Prostate gland (tissue), 2 donors: ENCODE measurements at regions not wholly inside any gene's neighbourhood (a gene's known extent, or its start where the extent isn't known, plus 50 kb on each side); places are given as distances from the start of the nearest gene placed in this dataset.
"Not testable (repeated sequence)": the region's sequence is repeated elsewhere in the genome, so short reads cannot be mapped to it uniquely, and the experiment has no call there.

Experiments used
- DNase-seq: peaks from one replicate; pipeline ENCODE4 v3.0.0-alpha.2; 2019; ENCODE audit warnings: low spot score
- H3K27ac ChIP-seq, 2 donors: fragments of 200-600 bp; sonication (generic); 2 replicates each; pipeline ENCODE4 v1.5.1; 2017 to 2019
- H3K27me3 ChIP-seq: fragments of 200-600 bp; sonication (generic); replicated peaks from 2 replicates; pipeline ENCODE4 v1.5.1; 2019; ENCODE audit not compliant: insufficient read depth
- H3K36me3 ChIP-seq, 2 donors: fragments of 200-600 bp; sonication (generic); 1 replicate in 1 of 2; 2 replicates in 1 of 2; pipeline versions ENCODE4 v1.5.1 to v1.8.1; 2017 to 2019
- H3K4me1 ChIP-seq: fragments of 200-600 bp; sonication (generic); replicated peaks from 2 replicates; pipeline ENCODE4 v1.5.1; 2019
- H3K4me3 ChIP-seq, 2 donors: fragments of 200-600 bp; sonication (generic); 2 replicates each; pipeline ENCODE4 v1.5.1; 2017 to 2019
- H3K9me3 ChIP-seq: fragments of 200-600 bp; sonication (generic); 2 replicates; pipeline ENCODE4 v1.5.1; 2017
- CTCF ChIP-seq, 4 experiments: fragments of 200-600 bp in 2 of 4; fragments of 450-650 bp in 2 of 4; sonication (generic) in 2 of 4; IDR thresholded peaks; 1 replicate in 3 of 4; 2 replicates in 1 of 4; pipeline ENCODE4 v1.5.1; 2016 to 2019; ENCODE audit warnings: antibody characterized with exemption in 4 of 4, mild to moderate bottlenecking in 2 of 4, moderate library complexity in 2 of 4
- POLR2A ChIP-seq: fragments of 450-650 bp; IDR thresholded peaks from one replicate; pipeline ENCODE4 v1.6.1; 2016; ENCODE audit warnings: antibody characterized with exemption, mild to moderate bottlenecking
- POLR2AphosphoS5 ChIP-seq: sonication (generic); formaldehyde crosslinking; IDR thresholded peaks from one replicate; pipeline ENCODE4 v1.6.1; 2017; ENCODE audit warnings: antibody characterized with exemption
- WGBS: methylation state at CpG from one replicate; pipeline ENCODE4 v1.1.5; 2018; 5-methylcytosine and 5-hydroxymethylcytosine counted together
- intact Hi-C: fragments of 100-400 bp; cut with DNase I; formaldehyde crosslinking; loops from one replicate; pipeline ENCODE4 v1.14.2; 2022

- intact Hi-C loops, result no loop called here
- Histone ChIP-seq H3K4me3 (no peak overlapping the region), H3K27ac (no peak overlapping the region), H3K27me3 (no peaks in the 10 kb centered on the region), H3K9me3 (no peaks in the 10 kb centered on the region), H3K36me3 (no peaks in the 10 kb centered on the region), H3K4me1 (no peaks in the 10 kb centered on the region)
- DNase-seq, result no peak
- TF ChIP-seq POLR2AphosphoS5 (no peak), CTCF (IDR thresholded peaks at IDR 0.05) (no peak), POLR2A (no peak)
Observed at GRCh38 chr7:84913731-84914130, 273.1 kb downstream of the SEMA3D start.

DNA sequence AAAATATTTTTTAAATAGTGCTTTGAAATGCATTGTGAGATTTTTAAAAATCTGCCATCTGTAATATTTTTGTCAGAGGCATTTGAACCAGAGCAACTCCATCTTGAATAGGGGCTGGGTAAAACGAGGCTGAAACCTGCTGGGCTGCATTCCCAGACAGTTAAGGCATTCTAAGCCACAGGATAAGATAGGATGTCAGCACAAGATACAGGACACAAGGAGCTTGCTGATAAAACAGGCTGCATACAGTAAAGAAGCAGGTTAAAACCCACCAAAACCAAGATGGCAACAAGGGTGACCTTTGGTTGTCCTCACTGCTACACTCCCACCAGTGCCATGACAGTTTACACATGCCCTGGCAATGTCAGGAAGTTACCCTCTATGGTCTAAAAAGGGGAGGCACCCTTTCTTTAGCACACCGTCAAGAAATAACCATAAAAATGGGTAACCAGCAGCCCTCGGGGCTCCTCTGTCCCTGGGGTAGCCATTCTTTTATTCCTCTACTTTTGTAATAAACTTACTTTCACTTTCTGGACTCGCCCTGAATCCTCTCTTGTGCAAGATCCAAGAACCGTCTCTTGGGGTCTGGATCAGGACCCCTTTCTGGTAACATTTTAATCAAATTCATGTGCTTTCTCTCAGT lies 273.7 kb downstream of the SEMA3D start:
- H3K36me3 ChIP-seq, result no peaks in the 10 kb centered on the region
- intact Hi-C loops, result no loop called here
- TF ChIP-seq CTCF (IDR thresholded peaks at IDR 0.05), result no peak
- no peak for TF ChIP-seq POLR2AphosphoS5
- no peak for TF ChIP-seq POLR2A
- no peaks in the 10 kb centered on the region for H3K27me3 ChIP-seq
- H3K4me3 ChIP-seq, result no peak overlapping the region
- no peaks in the 10 kb centered on the region for H3K9me3 ChIP-seq
- no peak overlapping the region for H3K27ac ChIP-seq
- no peak for DNase-seq
- 74% methylated on average over 5 of the region's 5 CpGs for WGBS
- no peaks in the 10 kb centered on the region for H3K4me1 ChIP-seq

DNA sequence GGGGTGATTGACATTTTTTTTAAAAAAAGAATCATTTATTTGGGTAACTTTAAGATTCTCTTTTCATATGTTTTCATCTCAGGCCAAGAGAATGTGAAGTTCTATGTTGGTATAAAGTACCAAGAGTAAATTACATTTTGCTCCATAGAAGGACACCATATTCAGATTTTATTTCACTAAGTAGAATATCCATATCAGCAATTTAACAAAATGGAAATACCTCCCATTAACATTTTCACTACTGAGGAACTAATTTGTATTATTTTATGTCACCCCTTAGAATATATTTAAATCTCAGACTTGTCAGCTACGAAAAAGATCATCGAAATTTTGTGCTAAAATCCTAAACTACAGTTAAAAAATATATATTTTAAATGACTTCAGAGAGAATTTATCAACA lies 274.3 kb downstream of the SEMA3D start:
- TF ChIP-seq CTCF (IDR thresholded peaks at IDR 0.05) (no peak), POLR2A (no peak), POLR2AphosphoS5 (no peak)

GRCh38 chr7:84912018-84912417 lies 274.8 kb downstream of the SEMA3D start:
- Histone ChIP-seq H3K9me3 (no peaks in the 10 kb centered on the region), H3K4me3 (no peak overlapping the region), H3K36me3 (no peaks in the 10 kb centered on the region), H3K4me1 (no peaks in the 10 kb centered on the region), H3K27ac (no peak overlapping the region), H3K27me3 (no peaks in the 10 kb centered on the region)
- no peak for TF ChIP-seq POLR2A
- TF ChIP-seq CTCF (IDR thresholded peaks at IDR 0.05), result no peak
- no peak for TF ChIP-seq POLR2AphosphoS5
- intact Hi-C loops, result no loop called here
- DNase-seq, result no peak

More for the DNA sequence above, 274.3 kb downstream of the SEMA3D start:
- Histone ChIP-seq H3K9me3 (no peaks in the 10 kb centered on the region), H3K27me3 (no peaks in the 10 kb centered on the region), H3K4me1 (no peaks in the 10 kb centered on the region), H3K36me3 (no peaks in the 10 kb centered on the region), H3K4me3 (no peak overlapping the region), H3K27ac (no peak overlapping the region)
- intact Hi-C loops, result no loop called here
- WGBS, result 94% methylated on average over 2 of the region's 2 CpGs
- no peak for DNase-seq

DNA sequence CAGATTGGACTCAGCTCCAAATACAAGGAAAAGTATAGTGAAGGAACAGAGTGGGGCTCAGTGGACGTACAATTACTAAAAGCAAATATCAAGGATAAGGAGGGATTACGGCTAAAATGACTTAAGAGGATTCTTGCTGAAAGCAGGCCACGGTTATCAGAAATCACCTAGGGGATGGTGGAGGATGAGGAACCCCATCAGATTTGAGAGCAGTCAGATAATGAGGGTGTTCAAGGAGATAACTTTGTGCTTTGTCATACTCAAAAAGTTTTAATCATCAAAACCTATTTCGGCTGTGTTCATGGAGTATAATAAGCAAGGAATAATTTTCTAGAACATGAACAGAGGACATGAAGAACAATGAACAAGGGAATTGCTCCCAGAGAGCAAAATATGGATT lies 275.8 kb downstream of the SEMA3D start:
- Histone ChIP-seq H3K9me3 (no peaks in the 10 kb centered on the region), H3K4me1 (no peaks in the 10 kb centered on the region), H3K36me3 (no peaks in the 10 kb centered on the region), H3K27ac (no peak overlapping the region), H3K27me3 (no peaks in the 10 kb centered on the region), H3K4me3 (no peak overlapping the region)
- no peak for DNase-seq
- 95% methylated on average over 4 of the region's 4 CpGs for WGBS
- TF ChIP-seq CTCF (IDR thresholded peaks at IDR 0.05) (no peak), POLR2AphosphoS5 (no peak), POLR2A (no peak)
- intact Hi-C loops, result no loop called here

- H3K36me3 ChIP-seq, DNase-seq, H3K4me1 ChIP-seq, H3K27ac ChIP-seq, H3K27me3 ChIP-seq, intact Hi-C loops, H3K9me3 ChIP-seq, H3K4me3 ChIP-seq: not testable (repeated sequence)
- 90% methylated on average over 5 of the region's 5 CpGs for WGBS
Observed at GRCh38 chr7:84910322-84910721, 276.5 kb downstream of the SEMA3D start.
